Neural cell (in vitro differentiated cells): ENCODE measurements at regions not wholly inside any gene's neighbourhood (a gene's known extent, or its start where the extent isn't known, plus 50 kb on each side); places are given as distances from the start of the nearest gene placed in this dataset.

Source experiments
- H2AFZ ChIP-seq: fragments of 200-600, 300-800 bp; sonication (generic), shearing (Covaris generic); 2 replicates; pipeline ENCODE4 v1.6.0; 2014; ENCODE audit warnings: low read depth, mild to moderate bottlenecking, antibody characterized with exemption, low read length, moderate library complexity
- H3F3A ChIP-seq: fragments of 200-600 bp; shearing (Covaris generic); 2 replicates; pipeline ENCODE4 v1.6.1; 2016; ENCODE audit warnings: mild to moderate bottlenecking, moderate library complexity, mixed read lengths, antibody characterized with exemption, low read length; ENCODE audit not compliant: insufficient read depth, poor library complexity, severe bottlenecking
- H3K27ac ChIP-seq: fragments of 200-600, 300-800 bp; sonication (generic), shearing (Covaris generic); 2 replicates; pipeline ENCODE4 v1.5.1; 2014; ENCODE audit warnings: mild to moderate bottlenecking, low read length, moderate library complexity
- H3K27me3 ChIP-seq: fragments of 300-800, 200-600 bp; sonication (generic), shearing (Covaris generic); 2 replicates; pipeline ENCODE4 v1.6.0; 2014; ENCODE audit warnings: mild to moderate bottlenecking, low read depth, low read length, moderate library complexity; ENCODE audit not compliant: insufficient read depth
- H3K36me3 ChIP-seq: fragments of 300-800, 200-600 bp; sonication (generic), shearing (Covaris generic); 2 replicates; pipeline ENCODE4 v1.5.1; 2014; ENCODE audit warnings: mild to moderate bottlenecking, antibody characterized with exemption, low read length, moderate library complexity; ENCODE audit not compliant: insufficient read depth
- H3K4me2 ChIP-seq: fragments of 300-800, 200-600 bp; sonication (generic), shearing (Covaris generic); 2 replicates; pipeline ENCODE4 v1.6.0; 2014; ENCODE audit warnings: mild to moderate bottlenecking, low read length
- H3K4me3 ChIP-seq: fragments of 300-800, 200-600 bp; sonication (generic), shearing (Covaris generic); 2 replicates; pipeline ENCODE4 v1.5.1; 2014; ENCODE audit warnings: mild to moderate bottlenecking, low read length, moderate library complexity
- H3K79me2 ChIP-seq: fragments of 200-600 bp; shearing (Covaris generic); replicated peaks from 2 replicates; pipeline ENCODE4 v1.6.0; 2014; ENCODE audit warnings: mild to moderate bottlenecking, low read length, moderate library complexity; ENCODE audit not compliant: insufficient read depth
- H3K9ac ChIP-seq: fragments of 300-800, 200-600 bp; sonication (generic), shearing (Covaris generic); 2 replicates; pipeline ENCODE4 v1.6.1; 2016; ENCODE audit warnings: mild to moderate bottlenecking, low read length, mixed read lengths
- H3K9me2 ChIP-seq: fragments of 200-600 bp; shearing (Covaris generic); 2 replicates; pipeline ENCODE4 v1.6.1; 2016; ENCODE audit warnings: mild to moderate bottlenecking, low read length, mixed read lengths; ENCODE audit not compliant: insufficient read depth
- H3K9me3 ChIP-seq: fragments of 200-600, 300-800 bp; sonication (generic), shearing (Covaris generic); 2 replicates; pipeline ENCODE4 v1.6.1; 2016; ENCODE audit warnings: mild to moderate bottlenecking, mixed run types, low read length, moderate library complexity, mixed read lengths
- H4K20me1 ChIP-seq: fragments of 200-600 bp; shearing (Covaris generic); 2 replicates; pipeline ENCODE4 v1.6.1; 2016; ENCODE audit warnings: mild to moderate bottlenecking, mixed run types; ENCODE audit not compliant: insufficient read depth
- EP300 ChIP-seq: fragments of 450-650 bp; conservative IDR thresholded peaks from 2 replicates; pipeline ENCODE4 v1.6.1; 2014; ENCODE audit warnings: antibody characterized with exemption, mild to moderate bottlenecking, moderate library complexity; ENCODE audit not compliant: poor library complexity, severe bottlenecking
- EZH2 ChIP-seq: fragments of 200-600, 300-800 bp; shearing (Covaris generic), sonication (generic); IDR thresholded peaks from 2 replicates; pipeline ENCODE4 v1.6.1; 2014; ENCODE audit warnings: antibody characterized with exemption, low read length, borderline replicate concordance, mild to moderate bottlenecking; ENCODE audit not compliant: insufficient read depth, poor library complexity, severe bottlenecking
- MXI1 ChIP-seq: fragments of 450-650 bp; conservative IDR thresholded peaks from 2 replicates; pipeline ENCODE4 v1.6.1; 2014; ENCODE audit warnings: antibody characterized with exemption, mild to moderate bottlenecking; ENCODE audit not compliant: poor library complexity, severe bottlenecking
- POLR2AphosphoS5 ChIP-seq: IDR thresholded peaks from 2 replicates; pipeline ENCODE4 v1.6.1; 2012
- RAD21 ChIP-seq: fragments of 450-650 bp; conservative IDR thresholded peaks from 2 replicates; pipeline ENCODE4 v1.6.1; 2014; ENCODE audit warnings: antibody characterized with exemption, mild to moderate bottlenecking, moderate library complexity
- SMC3 ChIP-seq: fragments of 450-650 bp; conservative IDR thresholded peaks from 2 replicates; pipeline ENCODE4 v1.6.1; 2014; ENCODE audit warnings: antibody characterized with exemption, mild to moderate bottlenecking, moderate library complexity; ENCODE audit not compliant: poor library complexity
- TAF1 ChIP-seq: IDR thresholded peaks from 2 replicates; pipeline ENCODE4 v1.6.1; 2012; ENCODE audit warnings: low read depth
- TF ChIP-seq, protein P1 (sequence below): fragments of 450-650 bp; IDR thresholded peaks from 2 replicates; pipeline ENCODE4 v1.5.1; 2014; ENCODE audit warnings: antibody characterized with exemption, mild to moderate bottlenecking, moderate library complexity; ENCODE audit not compliant: poor library complexity, severe bottlenecking
- TF ChIP-seq, protein P2 (sequence below): IDR thresholded peaks from 2 replicates; pipeline ENCODE4 v1.6.1; 2012; ENCODE audit warnings: borderline replicate concordance

- Histone ChIP-seq H3K9me3 (no peaks in the 10 kb centered on the region), H3K27ac (no peak overlapping the region), H3K9ac (no peak overlapping the region), H2AFZ (no peak overlapping the region), H3K79me2 (no peaks in the 10 kb centered on the region), H3K4me2 (no peak overlapping the region), H3K9me2 (no peaks in the 10 kb centered on the region), H3K27me3 (no peaks in the 10 kb centered on the region), H4K20me1 (no peaks in the 10 kb centered on the region), H3K36me3 (no peaks in the 10 kb centered on the region), H3K4me3 (no peak overlapping the region), H3F3A (no peaks in the 10 kb centered on the region)
- TF ChIP-seq MXI1: no peak
- no peak for TF ChIP-seq TAF1
- TF ChIP-seq, protein P1, sequence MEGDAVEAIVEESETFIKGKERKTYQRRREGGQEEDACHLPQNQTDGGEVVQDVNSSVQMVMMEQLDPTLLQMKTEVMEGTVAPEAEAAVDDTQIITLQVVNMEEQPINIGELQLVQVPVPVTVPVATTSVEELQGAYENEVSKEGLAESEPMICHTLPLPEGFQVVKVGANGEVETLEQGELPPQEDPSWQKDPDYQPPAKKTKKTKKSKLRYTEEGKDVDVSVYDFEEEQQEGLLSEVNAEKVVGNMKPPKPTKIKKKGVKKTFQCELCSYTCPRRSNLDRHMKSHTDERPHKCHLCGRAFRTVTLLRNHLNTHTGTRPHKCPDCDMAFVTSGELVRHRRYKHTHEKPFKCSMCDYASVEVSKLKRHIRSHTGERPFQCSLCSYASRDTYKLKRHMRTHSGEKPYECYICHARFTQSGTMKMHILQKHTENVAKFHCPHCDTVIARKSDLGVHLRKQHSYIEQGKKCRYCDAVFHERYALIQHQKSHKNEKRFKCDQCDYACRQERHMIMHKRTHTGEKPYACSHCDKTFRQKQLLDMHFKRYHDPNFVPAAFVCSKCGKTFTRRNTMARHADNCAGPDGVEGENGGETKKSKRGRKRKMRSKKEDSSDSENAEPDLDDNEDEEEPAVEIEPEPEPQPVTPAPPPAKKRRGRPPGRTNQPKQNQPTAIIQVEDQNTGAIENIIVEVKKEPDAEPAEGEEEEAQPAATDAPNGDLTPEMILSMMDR: no peak
- TF ChIP-seq SMC3: no peak
- TF ChIP-seq, protein P2, sequence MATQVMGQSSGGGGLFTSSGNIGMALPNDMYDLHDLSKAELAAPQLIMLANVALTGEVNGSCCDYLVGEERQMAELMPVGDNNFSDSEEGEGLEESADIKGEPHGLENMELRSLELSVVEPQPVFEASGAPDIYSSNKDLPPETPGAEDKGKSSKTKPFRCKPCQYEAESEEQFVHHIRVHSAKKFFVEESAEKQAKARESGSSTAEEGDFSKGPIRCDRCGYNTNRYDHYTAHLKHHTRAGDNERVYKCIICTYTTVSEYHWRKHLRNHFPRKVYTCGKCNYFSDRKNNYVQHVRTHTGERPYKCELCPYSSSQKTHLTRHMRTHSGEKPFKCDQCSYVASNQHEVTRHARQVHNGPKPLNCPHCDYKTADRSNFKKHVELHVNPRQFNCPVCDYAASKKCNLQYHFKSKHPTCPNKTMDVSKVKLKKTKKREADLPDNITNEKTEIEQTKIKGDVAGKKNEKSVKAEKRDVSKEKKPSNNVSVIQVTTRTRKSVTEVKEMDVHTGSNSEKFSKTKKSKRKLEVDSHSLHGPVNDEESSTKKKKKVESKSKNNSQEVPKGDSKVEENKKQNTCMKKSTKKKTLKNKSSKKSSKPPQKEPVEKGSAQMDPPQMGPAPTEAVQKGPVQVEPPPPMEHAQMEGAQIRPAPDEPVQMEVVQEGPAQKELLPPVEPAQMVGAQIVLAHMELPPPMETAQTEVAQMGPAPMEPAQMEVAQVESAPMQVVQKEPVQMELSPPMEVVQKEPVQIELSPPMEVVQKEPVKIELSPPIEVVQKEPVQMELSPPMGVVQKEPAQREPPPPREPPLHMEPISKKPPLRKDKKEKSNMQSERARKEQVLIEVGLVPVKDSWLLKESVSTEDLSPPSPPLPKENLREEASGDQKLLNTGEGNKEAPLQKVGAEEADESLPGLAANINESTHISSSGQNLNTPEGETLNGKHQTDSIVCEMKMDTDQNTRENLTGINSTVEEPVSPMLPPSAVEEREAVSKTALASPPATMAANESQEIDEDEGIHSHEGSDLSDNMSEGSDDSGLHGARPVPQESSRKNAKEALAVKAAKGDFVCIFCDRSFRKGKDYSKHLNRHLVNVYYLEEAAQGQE: no peak
- no peak for TF ChIP-seq EP300
- no peak for TF ChIP-seq EZH2
- no peak for TF ChIP-seq RAD21
- TF ChIP-seq POLR2AphosphoS5: no peak
Observed at GRCh38 chr4:75207902-75208301, 275.0 kb downstream of the PARM1 start.

- Histone ChIP-seq H3F3A (no peaks in the 10 kb centered on the region), H3K9ac (no peak overlapping the region), H3K4me2 (no peak overlapping the region), H3K27me3 (no peaks in the 10 kb centered on the region), H3K36me3 (no peaks in the 10 kb centered on the region), H3K9me2 (no peaks in the 10 kb centered on the region), H3K4me3 (no peak overlapping the region), H2AFZ (no peak overlapping the region), H3K27ac (no peak overlapping the region), H3K9me3 (no peaks in the 10 kb centered on the region), H3K79me2 (no peaks in the 10 kb centered on the region), H4K20me1 (no peaks in the 10 kb centered on the region)
- no peak for TF ChIP-seq MXI1
- no peak for TF ChIP-seq EZH2
- TF ChIP-seq, protein P2: no peak
- no peak for TF ChIP-seq RAD21
- TF ChIP-seq, protein P1: no peak
- TF ChIP-seq TAF1: no peak
- TF ChIP-seq POLR2AphosphoS5: no peak
- TF ChIP-seq SMC3: no peak
- TF ChIP-seq EP300: no peak
Observed at GRCh38 chr4:75195111-75195510, 262.2 kb downstream of the PARM1 start.
